Breast epithelium (tissue), 3 donors: ENCODE measurements at regions not wholly inside any gene's neighbourhood (a gene's known extent, or its start where the extent isn't known, plus 50 kb on each side); places are given as distances from the start of the nearest gene placed in this dataset.

Experiments
- POLR2A ChIP-seq: fragments of 450-650 bp; IDR thresholded peaks from one replicate; pipeline ENCODE4 v1.6.1; 2016; ENCODE audit warnings: antibody characterized with exemption, mild to moderate bottlenecking, moderate library complexity
- POLR2AphosphoS5 ChIP-seq, 3 donors: sonication (generic); formaldehyde crosslinking; IDR thresholded peaks; one replicate each; pipeline ENCODE4 v1.6.1; 2017; ENCODE audit warnings: antibody characterized with exemption in 3 of 3
- TF ChIP-seq, protein P1 (sequence below), 3 donors: fragments of 450-650 bp; IDR thresholded peaks; one replicate each; pipeline ENCODE4 v1.5.1; 2016 to 2017; ENCODE audit warnings: antibody characterized with exemption in 3 of 3, mild to moderate bottlenecking in 3 of 3, moderate library complexity in 3 of 3

GRCh38 chr2:13334545-13334944 is 617.8 kb downstream of the TRIB2 start:
- TF ChIP-seq, protein P1, sequence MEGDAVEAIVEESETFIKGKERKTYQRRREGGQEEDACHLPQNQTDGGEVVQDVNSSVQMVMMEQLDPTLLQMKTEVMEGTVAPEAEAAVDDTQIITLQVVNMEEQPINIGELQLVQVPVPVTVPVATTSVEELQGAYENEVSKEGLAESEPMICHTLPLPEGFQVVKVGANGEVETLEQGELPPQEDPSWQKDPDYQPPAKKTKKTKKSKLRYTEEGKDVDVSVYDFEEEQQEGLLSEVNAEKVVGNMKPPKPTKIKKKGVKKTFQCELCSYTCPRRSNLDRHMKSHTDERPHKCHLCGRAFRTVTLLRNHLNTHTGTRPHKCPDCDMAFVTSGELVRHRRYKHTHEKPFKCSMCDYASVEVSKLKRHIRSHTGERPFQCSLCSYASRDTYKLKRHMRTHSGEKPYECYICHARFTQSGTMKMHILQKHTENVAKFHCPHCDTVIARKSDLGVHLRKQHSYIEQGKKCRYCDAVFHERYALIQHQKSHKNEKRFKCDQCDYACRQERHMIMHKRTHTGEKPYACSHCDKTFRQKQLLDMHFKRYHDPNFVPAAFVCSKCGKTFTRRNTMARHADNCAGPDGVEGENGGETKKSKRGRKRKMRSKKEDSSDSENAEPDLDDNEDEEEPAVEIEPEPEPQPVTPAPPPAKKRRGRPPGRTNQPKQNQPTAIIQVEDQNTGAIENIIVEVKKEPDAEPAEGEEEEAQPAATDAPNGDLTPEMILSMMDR (IDR thresholded peaks at IDR 0.05): no peak
- TF ChIP-seq POLR2A: no peak
- TF ChIP-seq POLR2AphosphoS5 (IDR thresholded peaks at IDR 0.05): no peak
